Colonic mucosa (tissue), 4 donors: ENCODE measurements at regions not wholly inside any gene's neighbourhood (a gene's known extent, or its start where the extent isn't known, plus 50 kb on each side); places are given as distances from the start of the nearest gene placed in this dataset.
A peak's percentile ranks its signal among the peaks of the same experiment; 100 is the strongest.

Experiments used
- DNase-seq: peaks from one replicate; pipeline ENCODE4 v3.0.0-alpha.2; 2020
- H3K27ac ChIP-seq: fragments of 200-600 bp; one replicate; pipeline ENCODE4 v1.8.0; 2021
- H3K27me3 ChIP-seq: fragments of 200-600 bp; one replicate; pipeline ENCODE4 v1.8.0; 2021
- H3K36me3 ChIP-seq: fragments of 200-600 bp; one replicate; pipeline ENCODE4 v1.8.0; 2021
- H3K4me1 ChIP-seq: fragments of 200-600 bp; one replicate; pipeline ENCODE4 v1.8.0; 2021; ENCODE audit warnings: mild to moderate bottlenecking
- H3K4me3 ChIP-seq: fragments of 200-600 bp; one replicate; pipeline ENCODE4 v1.8.0; 2021
- H3K9ac ChIP-seq, 2 donors: one replicate each; pipeline ENCODE4 v1.7.0; 2013; ENCODE audit warnings: control low read depth in 2 of 2, low read depth in 2 of 2, low read length in 2 of 2
- H3K9me3 ChIP-seq: fragments of 200-600 bp; one replicate; pipeline ENCODE4 v1.8.0; 2021
- CTCF ChIP-seq: fragments of 200-600 bp; IDR thresholded peaks from one replicate; pipeline ENCODE4 v1.8.0; 2022; ENCODE audit warnings: antibody characterized with exemption, mild to moderate bottlenecking
- intact Hi-C: fragments of 100-400 bp; cut with DNase I; formaldehyde crosslinking; loops from one replicate; pipeline ENCODE4 v1.14.1; 2022
- donor health status: healthy.
- donor health status: DM: no; HTN: no; CAD: no.
- donor health status: DM: no; HTN: no; CAD: no.

DNA sequence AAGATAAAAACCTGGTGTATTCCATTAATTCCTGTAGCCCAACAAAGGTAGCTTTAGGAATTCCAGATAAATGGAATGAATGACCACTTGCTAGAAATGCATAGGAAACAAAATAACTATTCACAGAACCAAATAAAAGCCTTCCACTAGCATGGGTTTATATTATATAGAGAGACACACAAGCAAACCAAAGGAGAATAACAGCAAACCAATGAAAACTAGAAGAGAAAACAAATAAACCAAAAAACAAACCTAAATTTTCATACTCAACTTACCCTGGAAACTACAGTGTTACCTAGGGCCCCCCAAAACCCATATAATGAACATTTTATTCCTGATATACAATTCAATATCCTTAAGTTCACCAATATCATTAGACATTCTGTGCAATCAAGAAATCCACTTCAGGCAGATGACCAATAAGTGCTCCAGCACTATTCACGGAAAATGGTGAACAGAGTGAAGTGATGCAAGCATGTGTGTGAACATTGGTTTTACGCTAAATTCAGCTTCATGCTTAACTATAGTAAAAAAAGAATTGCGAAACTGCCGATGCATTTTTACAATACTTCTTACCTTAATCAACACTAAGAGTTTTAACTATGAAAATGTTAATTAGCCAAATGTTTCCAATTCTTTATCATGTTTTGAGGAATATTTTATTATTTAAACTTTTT is 1108.4 kb upstream of the TMEM132C start:
- H3K27ac ChIP-seq: no peak overlapping the region
- intact Hi-C loops: no loop called here
- DNase-seq: no peak

DNA sequence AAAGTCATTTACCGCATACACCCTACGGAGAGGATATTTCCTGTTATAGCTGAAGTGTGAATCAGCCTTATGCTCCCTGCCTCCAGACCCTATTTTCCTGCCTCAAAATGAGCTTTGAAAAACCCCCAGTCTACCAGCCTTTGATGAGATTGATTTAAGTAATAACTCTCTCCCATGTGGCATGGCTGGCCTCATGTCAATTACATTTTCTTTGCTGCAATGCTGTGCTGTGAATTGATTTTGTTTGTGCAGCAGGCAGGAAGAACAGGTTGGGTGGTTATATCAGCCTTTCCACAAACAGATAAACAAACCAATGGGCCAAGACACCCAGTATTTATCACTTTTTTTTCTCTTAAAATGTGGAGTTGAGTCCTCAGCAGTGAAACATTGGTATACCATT is 1105.5 kb upstream of the TMEM132C start:
- TF ChIP-seq CTCF: no peak
- Histone ChIP-seq H3K9me3 (no peaks in the 10 kb centered on the region), H3K36me3 (no peaks in the 10 kb centered on the region), H3K9ac (no peak overlapping the region), H3K4me3 (no peak overlapping the region), H3K4me1 (no peaks in the 10 kb centered on the region), H3K27ac (no peak overlapping the region), H3K27me3 (no peaks in the 10 kb centered on the region)
- no peak for DNase-seq
- intact Hi-C loops: no loop called here

More for the DNA sequence above, 1108.4 kb upstream of the TMEM132C start:
- H3K4me1 ChIP-seq: no peaks in the 10 kb centered on the region
- no peaks in the 10 kb centered on the region for H3K9me3 ChIP-seq
- no peaks in the 10 kb centered on the region for H3K36me3 ChIP-seq
- no peaks in the 10 kb centered on the region for H3K27me3 ChIP-seq
- no peak overlapping the region for H3K4me3 ChIP-seq
- TF ChIP-seq CTCF: no peak
- H3K9ac ChIP-seq: no peak overlapping the region

- Histone ChIP-seq H3K4me3 (no peak overlapping the region), H3K4me1 (no peaks in the 10 kb centered on the region), H3K36me3 (no peaks in the 10 kb centered on the region), H3K9ac (no peak overlapping the region), H3K27ac (no peak overlapping the region), H3K9me3 (no peaks in the 10 kb centered on the region), H3K27me3 (no peaks in the 10 kb centered on the region)
- intact Hi-C loops: no loop called here
- DNase-seq: no peak
- no peak for TF ChIP-seq CTCF
These were observed 1104.7 kb upstream of the TMEM132C start for GRCh38 chr12:127162307-127162706.

DNA sequence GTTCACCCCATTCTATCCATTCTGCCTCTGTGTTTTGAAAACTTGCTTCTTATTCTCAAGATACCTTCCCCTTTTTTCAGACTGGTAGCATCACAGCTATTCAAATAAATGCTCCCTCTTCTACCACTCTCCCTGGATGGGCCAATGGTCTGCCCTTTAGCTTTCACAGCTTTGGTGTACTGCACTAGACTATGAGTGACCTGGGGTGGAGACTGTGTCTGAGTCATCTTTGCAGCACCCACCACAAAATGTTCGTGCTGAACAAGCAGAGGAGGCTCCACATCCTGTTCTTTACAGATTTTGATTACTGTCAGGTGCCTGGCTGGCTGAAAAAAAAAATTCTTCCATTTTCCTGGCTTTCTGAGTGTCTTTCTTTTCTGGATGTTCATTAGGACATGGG is 1104.1 kb upstream of the TMEM132C start:
- Histone ChIP-seq H3K36me3 (no peaks in the 10 kb centered on the region), H3K9ac (no peak overlapping the region), H3K4me1 (no peaks in the 10 kb centered on the region), H3K27me3 (no peaks in the 10 kb centered on the region), H3K9me3 (no peaks in the 10 kb centered on the region), H3K27ac (no peak overlapping the region), H3K4me3 (no peak overlapping the region)
- DNase-seq: no peak
- no peak for TF ChIP-seq CTCF
- intact Hi-C loops: no loop called here

DNA sequence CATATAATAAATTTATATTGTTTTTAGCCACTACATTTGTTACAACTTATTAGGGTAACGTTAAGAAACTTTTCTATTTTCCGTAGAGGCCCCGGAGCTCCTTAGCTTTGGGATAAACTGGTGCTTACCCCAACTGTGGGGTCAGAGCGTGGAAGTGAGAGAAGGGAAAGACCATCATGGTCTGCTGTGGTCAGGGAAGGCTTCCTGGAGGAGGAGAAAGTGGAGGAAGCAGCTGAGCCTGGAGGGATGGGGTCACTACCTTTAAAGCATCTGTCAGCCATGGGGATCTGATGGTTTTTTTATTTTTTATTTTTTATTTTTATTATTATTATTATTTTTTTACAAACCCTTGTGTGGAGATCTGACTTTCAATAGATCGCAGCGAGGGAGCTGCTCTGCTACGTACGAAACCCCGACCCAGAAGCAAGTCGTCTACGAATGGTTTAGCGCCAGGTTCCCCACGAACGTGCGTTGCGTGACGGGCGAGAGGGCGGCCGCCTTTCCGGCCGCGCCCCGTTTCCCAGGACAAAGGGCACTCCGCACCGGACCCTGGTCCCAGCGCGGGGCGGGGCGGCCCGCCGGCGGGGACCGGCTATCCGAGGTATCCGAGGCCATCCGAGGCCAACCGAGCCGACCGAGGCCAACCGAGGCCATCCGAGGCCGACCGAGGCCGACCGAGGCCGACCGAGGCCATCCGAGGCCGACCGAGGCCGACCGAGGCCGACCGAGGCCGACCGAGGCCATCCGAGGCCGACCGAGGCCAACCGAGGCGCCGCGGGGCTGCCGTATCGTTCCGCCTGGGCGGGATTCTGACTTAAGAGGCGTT is 1101.2 kb upstream of the TMEM132C start:
- no peaks in the 10 kb centered on the region for H3K9me3 ChIP-seq
- peak overlapping the region; percentile 61 for H3K27ac ChIP-seq
- peak overlapping the region in 1 of 2 donors; percentile 58 for H3K9ac ChIP-seq
- no peaks in the 10 kb centered on the region for H3K27me3 ChIP-seq
- H3K4me1 ChIP-seq: no peaks in the 10 kb centered on the region
- peak overlapping the region; percentile 37 for H3K4me3 ChIP-seq
- intact Hi-C loops: loop anchor here (5.0 kb wide), 1 partner anchor 83 kb away; no protein-coding TSS in a partner anchor
- DNase-seq: peak; percentile 88
- H3K36me3 ChIP-seq: no peaks in the 10 kb centered on the region
- no peak for TF ChIP-seq CTCF
